Lower leg skin (tissue), 4 donors: ENCODE measurements at regions not wholly inside any gene's neighbourhood (a gene's known extent, or its start where the extent isn't known, plus 50 kb on each side); places are given as distances from the start of the nearest gene placed in this dataset.

Experiments
- DNase-seq, 2 donors: peaks; one replicate each; pipeline ENCODE4 v3.0.0-alpha.2; 2019; ENCODE audit warnings: low spot score in 2 of 2
- H3K4me3 ChIP-seq: fragments of 200-600 bp; sonication (generic); 2 replicates; pipeline ENCODE4 v1.5.1; 2017; ENCODE audit warnings: mild to moderate bottlenecking, low read depth; ENCODE audit not compliant: poor library complexity, severe bottlenecking
- CTCF ChIP-seq, 3 donors: fragments of 450-650 bp; IDR thresholded peaks; one replicate each; pipeline ENCODE4 v1.5.1; 2016; ENCODE audit warnings: antibody characterized with exemption in 3 of 3, mild to moderate bottlenecking in 3 of 3, moderate library complexity in 2 of 3
- POLR2A ChIP-seq, 2 donors: fragments of 450-650 bp; IDR thresholded peaks; one replicate each; pipeline ENCODE4 v1.6.1; 2016 to 2017; ENCODE audit warnings: antibody characterized with exemption in 2 of 2, mild to moderate bottlenecking in 1 of 2, moderate library complexity in 1 of 2
- WGBS, 2 donors: methylation state at CpG; one replicate each; pipeline ENCODE4 v1.1.5; 2018; 5-methylcytosine and 5-hydroxymethylcytosine counted together
- intact Hi-C: fragments of 100-400 bp; cut with DNase I; formaldehyde crosslinking; loops from one replicate; pipeline ENCODE4 v1.15.0; 2023; ENCODE audit warnings: low total_unique reads

- no peak for TF ChIP-seq POLR2A (IDR thresholded peaks at IDR 0.05)
- no peak for DNase-seq
- H3K4me3 ChIP-seq, result no peak overlapping the region
- WGBS, 2 donors, result 96 to 99% methylated on average over 7 of the region's 7 CpGs
- intact Hi-C loops, result loop anchor here (10.0 kb wide), 1 partner anchor 255 kb away; no protein-coding TSS in a partner anchor
Measured at GRCh38 chr18:62449490-62450104, 73.2 kb upstream of the ZCCHC2 start.

GRCh38 chr18:62450175-62450545 is 72.7 kb upstream of the ZCCHC2 start:
- H3K4me3 ChIP-seq, result no peak overlapping the region
- TF ChIP-seq POLR2A (IDR thresholded peaks at IDR 0.05), result no peak
- no peak for TF ChIP-seq CTCF (IDR thresholded peaks at IDR 0.05)
- 83 to 85% methylated on average over 5 of the region's 5 CpGs for WGBS, 2 donors
- intact Hi-C loops, result no loop called here
- no peak for DNase-seq

- no peak overlapping the region for H3K4me3 ChIP-seq
- peak; percentile 40 to 89 for DNase-seq
- intact Hi-C loops, result no loop called here
- no peak for TF ChIP-seq CTCF (IDR thresholded peaks at IDR 0.05)
- no peak for TF ChIP-seq POLR2A (IDR thresholded peaks at IDR 0.05)
- WGBS, 2 donors, result 33 to 48% methylated on average over 15 of the region's 15 CpGs
Measured at GRCh38 chr18:62450546-62451410, 72.0 kb upstream of the ZCCHC2 start.

GRCh38 chr18:62452280-62452831 is 70.5 kb upstream of the ZCCHC2 start:
- TF ChIP-seq POLR2A (IDR thresholded peaks at IDR 0.05), result no peak
- no peak for TF ChIP-seq CTCF (IDR thresholded peaks at IDR 0.05)
- WGBS, 2 donors, result 38 to 44% methylated on average over 5 of the region's 5 CpGs
- no peak for DNase-seq
- H3K4me3 ChIP-seq, result no peak overlapping the region
- intact Hi-C loops, result no loop called here

- no peak for TF ChIP-seq POLR2A (IDR thresholded peaks at IDR 0.05)
- no peak for TF ChIP-seq CTCF (IDR thresholded peaks at IDR 0.05)
- WGBS, 2 donors, result 97 to 100% methylated on average over 3 of the region's 3 CpGs
- intact Hi-C loops, result no loop called here
Measured at GRCh38 chr18:62453864-62454263, 69.0 kb upstream of the ZCCHC2 start.

GRCh38 chr18:62454527-62454926 is 68.3 kb upstream of the ZCCHC2 start:
- TF ChIP-seq CTCF (IDR thresholded peaks at IDR 0.05) (no peak), POLR2A (IDR thresholded peaks at IDR 0.05) (no peak)
- H3K4me3 ChIP-seq, result no peak overlapping the region
- 91 to 92% methylated on average over 5 of the region's 5 CpGs for WGBS, 2 donors
- intact Hi-C loops, result no loop called here
- DNase-seq, result peak in 1 of 2 donors; percentile 37

More at GRCh38 chr18:62453864-62454263, 69.0 kb upstream of the ZCCHC2 start:
- no peak for DNase-seq
- no peak overlapping the region for H3K4me3 ChIP-seq
